Mucosa of rectum (tissue), 2 donors: ENCODE measurements at regions not wholly inside any gene's neighbourhood (a gene's known extent, or its start where the extent isn't known, plus 50 kb on each side); places are given as distances from the start of the nearest gene placed in this dataset.

ENCODE experiments used
- H3K27ac ChIP-seq, 2 donors: one replicate each; pipeline ENCODE4 v1.7.0; 2013; ENCODE audit warnings: inconsistent platforms in 2 of 2, low read depth in 2 of 2, low read length in 2 of 2
- H3K27me3 ChIP-seq, 2 donors: one replicate each; pipeline ENCODE4 v1.7.0; 2013; ENCODE audit warnings: low read length in 2 of 2; ENCODE audit not compliant: control insufficient read depth in 2 of 2, insufficient read depth in 2 of 2
- H3K36me3 ChIP-seq, 2 donors: one replicate each; pipeline ENCODE4 v1.7.0; 2013; ENCODE audit warnings: low read length in 2 of 2; ENCODE audit not compliant: control insufficient read depth in 2 of 2, insufficient read depth in 2 of 2
- H3K4me1 ChIP-seq, 2 donors: one replicate each; pipeline ENCODE4 v1.7.0; 2013; ENCODE audit warnings: low read length in 2 of 2, mild to moderate bottlenecking in 1 of 2; ENCODE audit not compliant: control insufficient read depth in 2 of 2, insufficient read depth in 2 of 2
- H3K4me3 ChIP-seq, 2 donors: one replicate each; pipeline ENCODE4 v1.7.0; 2013; ENCODE audit warnings: low read length in 2 of 2
- H3K9ac ChIP-seq, 2 donors: one replicate each; pipeline ENCODE4 v1.7.0; 2013; ENCODE audit warnings: low read length in 2 of 2, low read depth in 1 of 2, mild to moderate bottlenecking in 1 of 2
- H3K9me3 ChIP-seq, 2 donors: one replicate each; pipeline ENCODE4 v1.7.0; 2013; ENCODE audit warnings: low read length in 2 of 2; ENCODE audit not compliant: control insufficient read depth in 2 of 2
- donor health status: healthy.
- donor health status: Normal muscosa, but diverticular disease.

DNA sequence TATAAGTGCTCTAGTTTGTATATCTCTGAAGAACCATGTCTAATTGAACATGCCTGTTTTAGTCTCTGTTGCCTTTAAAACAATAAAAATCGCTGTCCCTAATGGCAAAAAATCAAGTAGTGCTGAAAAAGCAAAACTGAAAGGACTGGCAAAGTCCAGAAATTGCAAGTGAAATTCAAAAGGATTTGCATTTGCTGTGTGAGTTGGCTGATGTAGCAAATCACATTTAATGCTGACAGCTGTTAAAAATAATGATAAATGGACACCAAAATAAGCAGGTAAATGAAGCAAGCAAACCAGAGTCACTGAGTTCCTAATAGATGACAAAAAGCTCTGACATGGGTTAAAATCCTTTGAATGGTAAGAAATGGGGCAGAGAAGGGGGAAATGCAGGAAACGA, 874.1 kb downstream of the GRM8 start:
- no peak overlapping the region for H3K27ac ChIP-seq
- H3K9me3 ChIP-seq = no peaks in the 10 kb centered on the region
- H3K27me3 ChIP-seq = no peaks in the 10 kb centered on the region
- no peak overlapping the region for H3K9ac ChIP-seq
- no peaks in the 10 kb centered on the region for H3K4me1 ChIP-seq
- H3K36me3 ChIP-seq = no peaks in the 10 kb centered on the region
- H3K4me3 ChIP-seq = no peak overlapping the region

GRCh38 chr7:126370038-126370668, 882.6 kb downstream of the GRM8 start:
- Histone ChIP-seq H3K9me3 (peaks cover 0 to 4% of the 10 kb centered on the region in 2 donors), H3K36me3 (no peaks in the 10 kb centered on the region), H3K9ac (no peak overlapping the region), H3K27me3 (no peaks in the 10 kb centered on the region), H3K27ac (no peak overlapping the region), H3K4me1 (no peaks in the 10 kb centered on the region), H3K4me3 (no peak overlapping the region)

DNA sequence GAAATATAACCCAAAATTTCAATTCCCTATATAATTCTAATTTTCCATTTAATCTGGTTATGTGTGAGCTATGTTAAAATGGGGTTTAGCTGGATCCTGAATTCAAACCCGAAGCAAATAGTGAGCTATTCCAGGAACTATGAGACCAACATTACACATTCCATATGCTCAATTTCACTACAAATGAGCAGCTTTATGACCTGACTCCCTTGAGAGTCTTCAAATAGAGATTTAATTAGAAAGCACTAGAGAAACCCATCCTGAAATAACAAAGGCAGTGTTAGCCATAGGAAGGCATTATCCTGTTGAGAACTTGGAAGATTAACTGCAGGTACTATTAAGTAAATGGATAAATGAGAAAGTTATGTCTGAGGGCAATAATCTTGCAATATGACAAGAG, 890.0 kb downstream of the GRM8 start:
- no peaks in the 10 kb centered on the region for H3K27me3 ChIP-seq
- no peak overlapping the region for H3K4me3 ChIP-seq
- H3K9me3 ChIP-seq = no peaks in the 10 kb centered on the region
- no peak overlapping the region for H3K9ac ChIP-seq
- H3K4me1 ChIP-seq = no peaks in the 10 kb centered on the region
- no peak overlapping the region for H3K27ac ChIP-seq
- no peaks in the 10 kb centered on the region for H3K36me3 ChIP-seq

GRCh38 chr7:126361183-126361582, 891.6 kb downstream of the GRM8 start:
- no peak overlapping the region for H3K27ac ChIP-seq
- no peaks in the 10 kb centered on the region for H3K27me3 ChIP-seq
- H3K4me1 ChIP-seq = no peaks in the 10 kb centered on the region
- H3K9me3 ChIP-seq = no peaks in the 10 kb centered on the region
- H3K4me3 ChIP-seq = no peak overlapping the region
- H3K36me3 ChIP-seq = no peaks in the 10 kb centered on the region
- H3K9ac ChIP-seq = no peak overlapping the region

DNA sequence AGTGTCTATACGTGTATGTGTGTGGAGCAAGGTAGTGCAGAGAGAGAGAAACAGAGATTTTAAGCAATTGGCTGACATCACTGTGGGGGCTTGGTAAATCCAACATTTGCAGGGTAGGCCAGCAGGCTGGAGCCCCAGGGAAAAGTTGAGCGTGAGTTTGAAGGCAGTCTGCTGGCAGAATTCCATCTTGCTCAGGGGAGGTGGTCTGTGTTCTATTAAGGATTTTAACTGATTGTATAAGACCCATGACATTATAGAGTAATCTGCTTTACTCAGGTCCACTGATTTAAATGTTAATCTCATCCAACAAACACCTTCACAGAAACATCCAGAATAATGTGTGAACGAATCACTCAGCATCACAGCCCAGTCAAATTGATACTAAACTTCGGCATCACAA, 912.9 kb downstream of the GRM8 start:
- H3K27me3 ChIP-seq = no peaks in the 10 kb centered on the region
- H3K4me1 ChIP-seq = no peaks in the 10 kb centered on the region
- no peak overlapping the region for H3K9ac ChIP-seq
- H3K36me3 ChIP-seq = no peaks in the 10 kb centered on the region
- peaks cover 0 to 2% of the 10 kb centered on the region in 2 donors for H3K9me3 ChIP-seq
- no peak overlapping the region for H3K27ac ChIP-seq
- no peak overlapping the region for H3K4me3 ChIP-seq

- H3K27ac ChIP-seq = no peak overlapping the region
- H3K9ac ChIP-seq = no peak overlapping the region
- no peaks in the 10 kb centered on the region for H3K27me3 ChIP-seq
- no peaks in the 10 kb centered on the region for H3K36me3 ChIP-seq
- H3K9me3 ChIP-seq = no peaks in the 10 kb centered on the region
- H3K4me3 ChIP-seq = no peak overlapping the region
- no peaks in the 10 kb centered on the region for H3K4me1 ChIP-seq
These were observed 947.1 kb downstream of the GRM8 start for GRCh38 chr7:126305671-126306070.

- no peaks in the 10 kb centered on the region for H3K36me3 ChIP-seq
- H3K9ac ChIP-seq = no peak overlapping the region
- no peak overlapping the region for H3K27ac ChIP-seq
- H3K4me1 ChIP-seq = no peaks in the 10 kb centered on the region
- H3K9me3 ChIP-seq = no peaks in the 10 kb centered on the region
- H3K27me3 ChIP-seq = no peaks in the 10 kb centered on the region
- H3K4me3 ChIP-seq = no peak overlapping the region
These were observed 948.8 kb downstream of the GRM8 start for GRCh38 chr7:126303926-126304325.

DNA sequence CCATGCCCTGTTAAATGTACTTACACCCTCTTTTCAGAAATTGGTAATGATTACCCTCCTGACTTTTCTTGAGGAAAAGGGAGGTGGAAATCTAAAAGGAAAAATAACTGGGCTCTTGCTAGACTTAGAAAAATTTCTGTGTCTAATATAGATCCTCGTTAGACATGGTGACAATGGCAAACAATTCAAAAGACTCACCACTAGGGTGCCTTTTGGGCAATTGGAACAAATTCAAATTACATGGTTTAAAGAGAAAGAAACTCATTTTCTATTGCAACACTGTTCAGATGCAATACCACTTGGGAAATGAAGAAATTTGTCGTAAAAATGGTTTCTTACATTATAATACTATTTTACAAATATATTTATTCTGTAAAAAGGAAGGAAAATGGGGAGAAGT, 950.1 kb downstream of the GRM8 start:
- Histone ChIP-seq H3K4me3 (no peak overlapping the region), H3K4me1 (no peaks in the 10 kb centered on the region), H3K27ac (no peak overlapping the region), H3K9ac (no peak overlapping the region), H3K27me3 (no peaks in the 10 kb centered on the region), H3K36me3 (no peaks in the 10 kb centered on the region), H3K9me3 (no peaks in the 10 kb centered on the region)

DNA sequence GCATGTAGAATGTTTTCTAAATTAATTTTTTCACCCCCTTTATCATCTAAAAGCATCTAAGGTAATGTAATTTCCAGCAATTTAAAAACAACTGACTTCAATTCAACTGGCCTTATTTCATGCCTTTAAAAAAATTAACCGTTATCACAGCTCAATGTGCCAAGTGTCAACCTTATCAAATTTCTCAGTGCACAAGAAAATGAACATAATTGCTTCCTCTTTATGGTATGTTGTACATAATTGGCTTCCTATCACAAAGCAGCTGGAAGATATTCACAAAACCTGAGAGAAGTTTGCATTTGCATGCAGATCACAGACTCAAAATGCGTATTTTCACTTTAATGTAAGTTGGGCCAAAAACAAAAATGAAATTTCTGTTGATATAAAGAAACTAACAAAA, 966.4 kb downstream of the GRM8 start:
- Histone ChIP-seq H3K9me3 (no peaks in the 10 kb centered on the region), H3K27me3 (no peaks in the 10 kb centered on the region), H3K27ac (no peak overlapping the region), H3K4me1 (no peaks in the 10 kb centered on the region), H3K36me3 (no peaks in the 10 kb centered on the region), H3K9ac (no peak overlapping the region), H3K4me3 (no peak overlapping the region)

DNA sequence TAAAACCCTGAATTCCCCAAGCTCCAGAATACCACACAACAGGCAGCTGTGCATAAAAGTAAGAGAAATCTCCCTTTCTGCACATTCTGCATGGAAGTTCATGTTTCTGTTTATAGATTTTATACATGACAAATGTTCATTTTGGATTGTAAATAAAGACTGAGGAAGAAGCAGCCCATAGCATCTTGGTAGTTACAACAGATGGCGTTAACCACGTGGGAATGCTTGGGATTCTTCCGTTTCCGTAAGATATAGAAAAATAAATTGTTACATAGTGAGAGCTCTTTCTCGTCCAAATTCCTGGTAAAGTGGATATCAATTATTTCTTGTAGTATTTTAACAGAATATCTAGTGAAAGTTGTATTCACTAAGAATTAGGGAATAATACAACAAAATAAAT, 1016.5 kb downstream of the GRM8 start:
- Histone ChIP-seq H3K27ac (no peak overlapping the region), H3K4me1 (no peaks in the 10 kb centered on the region), H3K36me3 (no peaks in the 10 kb centered on the region), H3K27me3 (no peaks in the 10 kb centered on the region), H3K9me3 (no peaks in the 10 kb centered on the region), H3K9ac (no peak overlapping the region), H3K4me3 (no peak overlapping the region)
